Astrocyte (in vitro differentiated cells and primary cell): ENCODE measurements at regions not wholly inside any gene's neighbourhood (a gene's known extent, or its start where the extent isn't known, plus 50 kb on each side); places are given as distances from the start of the nearest gene placed in this dataset.

Source experiments
- EZH2 ChIP-seq: IDR thresholded peaks from 2 replicates; pipeline ENCODE4 v1.6.1; 2012; ENCODE audit warnings: mild to moderate bottlenecking, low read length, inconsistent platforms; ENCODE audit not compliant: insufficient read depth
- TF ChIP-seq, protein P1 (sequence below): IDR thresholded peaks from 2 replicates; pipeline ENCODE4 v1.5.1; 2011; ENCODE audit warnings: low read depth, mild to moderate bottlenecking, inconsistent platforms, low read length, moderate library complexity; ENCODE audit not compliant: insufficient read depth

DNA sequence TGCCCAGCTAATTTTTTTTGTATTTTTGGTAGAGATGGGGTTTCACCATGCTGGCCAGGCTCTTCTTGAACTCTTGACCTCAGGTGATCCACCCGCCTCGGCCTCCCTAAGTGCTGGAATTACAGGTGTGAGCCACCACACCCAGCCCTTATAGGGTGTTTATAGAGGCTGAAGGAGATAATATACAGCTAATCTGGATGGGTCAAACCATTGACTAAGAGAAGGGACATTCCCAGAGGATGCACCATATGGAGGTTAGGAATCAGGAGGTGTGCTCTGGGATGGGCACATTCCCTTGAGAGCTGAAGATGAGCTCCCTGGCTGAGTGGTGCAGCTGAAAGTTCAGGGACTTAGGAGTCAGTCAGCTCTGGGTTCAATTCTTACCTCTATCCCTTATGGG is 68.3 kb upstream of the SHISA3 start:
- TF ChIP-seq, protein P1, sequence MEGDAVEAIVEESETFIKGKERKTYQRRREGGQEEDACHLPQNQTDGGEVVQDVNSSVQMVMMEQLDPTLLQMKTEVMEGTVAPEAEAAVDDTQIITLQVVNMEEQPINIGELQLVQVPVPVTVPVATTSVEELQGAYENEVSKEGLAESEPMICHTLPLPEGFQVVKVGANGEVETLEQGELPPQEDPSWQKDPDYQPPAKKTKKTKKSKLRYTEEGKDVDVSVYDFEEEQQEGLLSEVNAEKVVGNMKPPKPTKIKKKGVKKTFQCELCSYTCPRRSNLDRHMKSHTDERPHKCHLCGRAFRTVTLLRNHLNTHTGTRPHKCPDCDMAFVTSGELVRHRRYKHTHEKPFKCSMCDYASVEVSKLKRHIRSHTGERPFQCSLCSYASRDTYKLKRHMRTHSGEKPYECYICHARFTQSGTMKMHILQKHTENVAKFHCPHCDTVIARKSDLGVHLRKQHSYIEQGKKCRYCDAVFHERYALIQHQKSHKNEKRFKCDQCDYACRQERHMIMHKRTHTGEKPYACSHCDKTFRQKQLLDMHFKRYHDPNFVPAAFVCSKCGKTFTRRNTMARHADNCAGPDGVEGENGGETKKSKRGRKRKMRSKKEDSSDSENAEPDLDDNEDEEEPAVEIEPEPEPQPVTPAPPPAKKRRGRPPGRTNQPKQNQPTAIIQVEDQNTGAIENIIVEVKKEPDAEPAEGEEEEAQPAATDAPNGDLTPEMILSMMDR, result no peak
- no peak for TF ChIP-seq EZH2
